Smooth muscle cell (in vitro differentiated cells): ENCODE measurements at regions not wholly inside any gene's neighbourhood (a gene's known extent, or its start where the extent isn't known, plus 50 kb on each side); places are given as distances from the start of the nearest gene placed in this dataset.
A peak's percentile ranks its signal among the peaks of the same experiment; 100 is the strongest.

ENCODE experiments used
- DNase-seq: peaks from one replicate; lab custom pipeline; 2025; ENCODE audit not compliant: unreplicated experiment; lab: John Stamatoyannopoulos, UW
- H2AFZ ChIP-seq: fragments of 200-600 bp; sonication (generic); 2 replicates; pipeline ENCODE4 v1.6.0; 2016; ENCODE audit warnings: antibody characterized with exemption, low read depth, mild to moderate bottlenecking
- H3F3A ChIP-seq: fragments of 200-600 bp; sonication (generic); 2 replicates; pipeline ENCODE4 v1.6.0; 2017; ENCODE audit warnings: antibody characterized with exemption, low read depth
- H3K27ac ChIP-seq: fragments of 200-600 bp; sonication (generic); 2 replicates; pipeline ENCODE4 v1.5.1; 2016; ENCODE audit warnings: low read depth, mild to moderate bottlenecking
- H3K27me3 ChIP-seq: fragments of 200-600 bp; sonication (generic); 2 replicates; pipeline ENCODE4 v1.6.1; 2016; ENCODE audit warnings: low read depth, mild to moderate bottlenecking
- H3K36me3 ChIP-seq: fragments of 200-600 bp; sonication (generic); 2 replicates; pipeline ENCODE4 v1.5.1; 2016; ENCODE audit warnings: low read depth
- H3K4me1 ChIP-seq: fragments of 200-600 bp; sonication (generic); 2 replicates; pipeline ENCODE4 v1.5.1; 2016; ENCODE audit warnings: low read depth
- H3K4me2 ChIP-seq: fragments of 200-600 bp; sonication (generic); 2 replicates; pipeline ENCODE4 v1.6.0; 2016; ENCODE audit warnings: mild to moderate bottlenecking
- H3K4me3 ChIP-seq: fragments of 200-600 bp; sonication (generic); 2 replicates; pipeline ENCODE4 v1.5.1; 2016; ENCODE audit warnings: mild to moderate bottlenecking
- H3K79me2 ChIP-seq: fragments of 200-600 bp; sonication (generic); 2 replicates; pipeline ENCODE4 v1.6.0; 2016; ENCODE audit warnings: low read depth, mild to moderate bottlenecking
- H3K9ac ChIP-seq: fragments of 200-600 bp; sonication (generic); 2 replicates; pipeline ENCODE4 v1.6.0; 2016; ENCODE audit warnings: low read depth
- H3K9me3 ChIP-seq: fragments of 200-600 bp; sonication (generic); replicated peaks from 2 replicates; pipeline ENCODE4 v1.5.1; 2016; ENCODE audit warnings: low read depth
- H4K20me1 ChIP-seq: fragments of 200-600 bp; sonication (generic); 2 replicates; pipeline ENCODE4 v1.6.0; 2016; ENCODE audit warnings: low read depth
- WGBS: methylation state at CpG from one replicate; pipeline ENCODE4 v1.1.7; 2016; ENCODE audit warnings: low lambda C conversion rate; 5-methylcytosine and 5-hydroxymethylcytosine counted together
- TF ChIP-seq, protein P1 (sequence below): fragments of 200-600 bp; sonication (generic); IDR thresholded peaks from 2 replicates; pipeline ENCODE4 v1.5.1; 2017; ENCODE audit warnings: borderline replicate concordance, mild to moderate bottlenecking, antibody characterized with exemption; ENCODE audit not compliant: insufficient read depth, poor library complexity, severe bottlenecking

DNA sequence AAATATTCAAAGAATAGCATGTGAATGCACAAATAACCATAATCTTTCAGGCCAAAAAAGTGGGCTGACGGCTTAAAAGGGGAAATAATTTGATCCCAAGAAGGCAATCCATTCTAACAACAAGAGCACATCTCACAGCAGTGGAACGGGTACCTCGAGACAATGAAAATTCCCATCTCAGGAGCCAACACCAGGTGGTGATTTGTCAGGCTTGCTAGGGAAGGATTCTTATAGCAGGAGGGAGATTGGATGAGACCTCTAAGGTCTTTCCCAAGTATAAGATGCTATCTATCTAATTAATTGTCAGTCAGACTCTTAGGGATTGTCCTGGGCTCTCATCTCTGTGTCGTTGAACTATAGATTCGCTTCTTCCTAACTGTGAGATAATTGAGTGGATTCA is 284.0 kb downstream of the ETS1 start:
- H2AFZ ChIP-seq, result no peak overlapping the region
- no peak overlapping the region for H3K4me2 ChIP-seq
- no peak overlapping the region for H3K4me3 ChIP-seq
- no peak for DNase-seq
- no peaks in the 10 kb centered on the region for H3K36me3 ChIP-seq
- no peak overlapping the region for H3K27ac ChIP-seq
- H4K20me1 ChIP-seq, result no peaks in the 10 kb centered on the region
- H3K4me1 ChIP-seq, result peaks cover 7% of the 10 kb centered on the region
- TF ChIP-seq, protein P1, sequence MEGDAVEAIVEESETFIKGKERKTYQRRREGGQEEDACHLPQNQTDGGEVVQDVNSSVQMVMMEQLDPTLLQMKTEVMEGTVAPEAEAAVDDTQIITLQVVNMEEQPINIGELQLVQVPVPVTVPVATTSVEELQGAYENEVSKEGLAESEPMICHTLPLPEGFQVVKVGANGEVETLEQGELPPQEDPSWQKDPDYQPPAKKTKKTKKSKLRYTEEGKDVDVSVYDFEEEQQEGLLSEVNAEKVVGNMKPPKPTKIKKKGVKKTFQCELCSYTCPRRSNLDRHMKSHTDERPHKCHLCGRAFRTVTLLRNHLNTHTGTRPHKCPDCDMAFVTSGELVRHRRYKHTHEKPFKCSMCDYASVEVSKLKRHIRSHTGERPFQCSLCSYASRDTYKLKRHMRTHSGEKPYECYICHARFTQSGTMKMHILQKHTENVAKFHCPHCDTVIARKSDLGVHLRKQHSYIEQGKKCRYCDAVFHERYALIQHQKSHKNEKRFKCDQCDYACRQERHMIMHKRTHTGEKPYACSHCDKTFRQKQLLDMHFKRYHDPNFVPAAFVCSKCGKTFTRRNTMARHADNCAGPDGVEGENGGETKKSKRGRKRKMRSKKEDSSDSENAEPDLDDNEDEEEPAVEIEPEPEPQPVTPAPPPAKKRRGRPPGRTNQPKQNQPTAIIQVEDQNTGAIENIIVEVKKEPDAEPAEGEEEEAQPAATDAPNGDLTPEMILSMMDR, result no peak
- 92% methylated on average over 5 of the region's 5 CpGs for WGBS
- peaks cover 12% of the 10 kb centered on the region for H3F3A ChIP-seq
- H3K27me3 ChIP-seq, result no peaks in the 10 kb centered on the region
- no peak overlapping the region for H3K9ac ChIP-seq
- no peaks in the 10 kb centered on the region for H3K79me2 ChIP-seq
- no peaks in the 10 kb centered on the region for H3K9me3 ChIP-seq

DNA sequence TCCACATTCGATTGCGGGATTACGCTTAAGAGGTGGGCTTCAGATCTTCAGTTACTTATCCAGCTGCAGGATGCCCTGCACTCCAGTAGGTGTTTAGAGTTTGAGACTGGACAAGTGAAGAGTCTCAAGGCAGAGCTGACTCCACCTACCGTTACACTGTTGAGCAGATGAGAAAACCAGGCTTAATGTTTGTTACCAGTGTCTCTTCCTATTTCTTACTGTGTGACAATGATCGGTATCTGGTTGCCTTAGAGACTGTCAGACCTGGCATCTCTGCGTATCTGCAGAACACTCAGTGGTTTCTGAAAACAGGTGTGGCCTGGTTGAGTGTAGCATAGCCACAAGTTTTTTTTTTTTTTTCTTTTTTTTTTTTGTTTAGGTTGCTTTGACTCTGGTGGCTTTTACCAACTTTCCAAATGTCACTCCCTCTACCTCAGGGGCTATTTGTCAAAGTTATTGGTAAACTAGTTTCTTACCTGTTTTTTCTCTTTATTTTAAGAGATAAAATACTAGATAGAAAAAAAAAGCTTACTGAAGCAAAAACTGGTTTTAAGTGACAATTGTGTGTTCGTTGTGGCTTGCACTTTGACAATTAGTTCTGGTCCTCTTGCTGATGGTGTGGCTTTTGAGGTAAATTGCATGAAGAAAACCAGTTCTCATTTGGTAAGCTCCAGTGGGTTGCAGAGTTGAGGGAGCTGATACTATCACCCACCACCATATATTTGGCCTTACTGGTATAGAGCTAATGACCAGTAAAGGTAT is 284.8 kb downstream of the ETS1 start:
- H2AFZ ChIP-seq, result no peak overlapping the region
- TF ChIP-seq, protein P1, result no peak
- no peaks in the 10 kb centered on the region for H4K20me1 ChIP-seq
- H3K4me1 ChIP-seq, result peaks cover 7% of the 10 kb centered on the region
- no peaks in the 10 kb centered on the region for H3K36me3 ChIP-seq
- H3K4me3 ChIP-seq, result no peak overlapping the region
- no peak for DNase-seq
- H3K4me2 ChIP-seq, result no peak overlapping the region
- 72% methylated on average over 7 of the region's 7 CpGs for whole genome bisulfite sequencing
- no peaks in the 10 kb centered on the region for H3K79me2 ChIP-seq
- peaks cover 12% of the 10 kb centered on the region for H3F3A ChIP-seq
- H3K27me3 ChIP-seq, result no peaks in the 10 kb centered on the region
- peak overlapping the region; percentile 25 for H3K27ac ChIP-seq
- no peak overlapping the region for H3K9ac ChIP-seq
- H3K9me3 ChIP-seq, result no peaks in the 10 kb centered on the region

DNA sequence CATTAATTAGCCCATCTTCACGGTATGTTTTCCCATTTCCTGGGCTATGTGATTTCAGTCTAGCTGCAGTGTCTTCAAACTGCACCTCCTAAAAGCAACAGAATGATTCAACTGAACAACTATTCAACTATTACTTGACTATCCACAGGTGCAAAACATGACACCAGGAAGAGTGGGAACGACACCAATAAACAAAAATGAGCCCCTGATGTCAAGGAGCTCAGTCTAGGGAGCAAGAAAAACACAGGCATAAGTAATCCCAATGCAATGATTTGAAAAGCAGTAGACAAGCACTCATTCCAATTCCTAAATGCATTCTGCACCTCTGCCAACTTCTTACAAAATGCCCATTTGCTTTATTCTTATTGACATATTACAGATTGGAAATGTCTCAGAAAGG is 285.6 kb downstream of the ETS1 start:
- peaks cover 7% of the 10 kb centered on the region for H3K4me1 ChIP-seq
- DNase-seq, result no peak
- no peaks in the 10 kb centered on the region for H3K79me2 ChIP-seq
- peaks cover 12% of the 10 kb centered on the region for H3F3A ChIP-seq
- no peak overlapping the region for H3K4me3 ChIP-seq
- H3K4me2 ChIP-seq, result no peak overlapping the region
- peak overlapping the region; percentile 25 for H3K27ac ChIP-seq
- WGBS, result 91% methylated on average over 2 of the region's 2 CpGs
- no peak overlapping the region for H3K9ac ChIP-seq
- TF ChIP-seq, protein P1, result no peak
- H3K36me3 ChIP-seq, result no peaks in the 10 kb centered on the region
- no peaks in the 10 kb centered on the region for H3K27me3 ChIP-seq
- H3K9me3 ChIP-seq, result no peaks in the 10 kb centered on the region
- no peaks in the 10 kb centered on the region for H4K20me1 ChIP-seq
- H2AFZ ChIP-seq, result no peak overlapping the region

DNA sequence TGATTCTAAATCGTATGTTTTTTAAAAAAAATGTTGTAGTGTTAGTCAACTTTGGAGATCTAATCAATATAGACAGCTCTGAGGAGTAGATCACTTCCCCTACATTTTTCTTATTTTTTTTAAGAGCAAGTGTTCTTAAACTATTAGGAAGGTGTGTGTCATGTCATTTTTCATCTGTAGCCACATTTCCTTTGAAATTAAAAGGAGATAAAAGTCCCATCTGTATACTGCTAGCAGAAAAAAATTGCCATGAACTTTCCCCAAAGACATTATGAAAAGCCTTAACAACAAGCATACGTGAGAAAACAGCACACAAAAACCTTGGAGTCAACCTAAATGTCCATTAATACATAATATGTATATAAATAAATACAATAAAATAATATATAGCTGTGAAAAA is 286.6 kb downstream of the ETS1 start:
- WGBS, result 96% methylated on average over 2 of the region's 2 CpGs

More for the DNA sequence above, 286.6 kb downstream of the ETS1 start:
- Histone ChIP-seq H3K4me3 (no peak overlapping the region), H3K79me2 (no peaks in the 10 kb centered on the region), H3K9me3 (no peaks in the 10 kb centered on the region), H4K20me1 (no peaks in the 10 kb centered on the region), H3K36me3 (no peaks in the 10 kb centered on the region), H3K4me1 (peaks cover 7% of the 10 kb centered on the region), H3F3A (peaks cover 12% of the 10 kb centered on the region), H3K27ac (no peak overlapping the region), H2AFZ (no peak overlapping the region), H3K9ac (no peak overlapping the region), H3K4me2 (no peak overlapping the region), H3K27me3 (no peaks in the 10 kb centered on the region)
- DNase-seq, result no peak
- TF ChIP-seq, protein P1, result no peak
